ENCODE measurements at regions not wholly inside any gene's neighbourhood (a gene's known extent, or its start where the extent isn't known, plus 50 kb on each side); places are given as distances from the start of the nearest gene placed in this dataset.
A peak's percentile ranks its signal among the peaks of the same experiment; 100 is the strongest.

DNA sequence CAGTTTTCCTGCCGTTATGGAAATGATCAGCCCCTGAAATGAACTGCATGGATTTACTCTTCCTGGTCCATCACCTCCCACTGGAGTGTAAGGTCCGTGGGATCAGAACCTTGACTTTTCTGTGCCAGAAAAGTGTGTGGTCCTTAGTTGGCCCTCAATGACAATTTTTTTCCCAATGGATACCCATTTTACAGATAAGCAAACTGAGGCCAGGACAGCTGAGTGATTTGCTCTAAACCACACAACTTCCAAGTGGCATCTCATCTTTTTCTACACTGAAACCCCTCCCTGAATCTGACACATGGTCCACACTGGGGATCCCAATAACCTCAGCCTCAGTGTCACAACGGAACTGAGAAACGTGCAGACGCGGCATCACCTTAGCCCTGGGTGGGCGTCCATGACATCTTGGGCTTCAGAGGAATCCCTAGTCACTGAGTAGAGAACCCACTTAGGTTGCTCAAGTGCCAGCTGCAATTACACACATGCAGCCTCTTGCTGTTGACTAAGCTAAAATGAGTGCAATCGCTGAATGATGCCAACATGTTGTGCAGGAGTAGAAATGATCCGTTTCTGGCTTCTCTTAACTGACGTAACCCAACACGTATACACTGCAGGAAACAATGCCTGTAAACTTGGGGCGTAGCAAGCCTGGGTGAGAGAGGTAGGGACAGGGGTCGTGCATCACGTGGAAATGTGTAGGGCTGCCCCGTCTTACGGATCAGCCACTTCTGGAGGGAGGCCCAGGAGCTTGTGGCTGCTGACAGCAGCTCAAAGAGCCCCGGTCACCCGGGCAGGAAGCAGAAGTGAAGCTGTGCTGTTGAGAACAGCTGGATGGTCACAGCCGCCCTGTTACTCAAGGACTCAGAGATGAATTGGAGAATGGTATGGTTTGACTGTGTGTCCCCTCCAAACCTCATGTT is 136.3 kb downstream of the SHANK2 start:
- TF ChIP-seq, protein P1, sequence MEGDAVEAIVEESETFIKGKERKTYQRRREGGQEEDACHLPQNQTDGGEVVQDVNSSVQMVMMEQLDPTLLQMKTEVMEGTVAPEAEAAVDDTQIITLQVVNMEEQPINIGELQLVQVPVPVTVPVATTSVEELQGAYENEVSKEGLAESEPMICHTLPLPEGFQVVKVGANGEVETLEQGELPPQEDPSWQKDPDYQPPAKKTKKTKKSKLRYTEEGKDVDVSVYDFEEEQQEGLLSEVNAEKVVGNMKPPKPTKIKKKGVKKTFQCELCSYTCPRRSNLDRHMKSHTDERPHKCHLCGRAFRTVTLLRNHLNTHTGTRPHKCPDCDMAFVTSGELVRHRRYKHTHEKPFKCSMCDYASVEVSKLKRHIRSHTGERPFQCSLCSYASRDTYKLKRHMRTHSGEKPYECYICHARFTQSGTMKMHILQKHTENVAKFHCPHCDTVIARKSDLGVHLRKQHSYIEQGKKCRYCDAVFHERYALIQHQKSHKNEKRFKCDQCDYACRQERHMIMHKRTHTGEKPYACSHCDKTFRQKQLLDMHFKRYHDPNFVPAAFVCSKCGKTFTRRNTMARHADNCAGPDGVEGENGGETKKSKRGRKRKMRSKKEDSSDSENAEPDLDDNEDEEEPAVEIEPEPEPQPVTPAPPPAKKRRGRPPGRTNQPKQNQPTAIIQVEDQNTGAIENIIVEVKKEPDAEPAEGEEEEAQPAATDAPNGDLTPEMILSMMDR (IDR thresholded peaks at IDR 0.05; ENCODE audit: insufficient read depth, low read depth, low read length, missing control alignments): no peak
- no peak overlapping the region for H3K4me3 ChIP-seq (ENCODE audit: low read depth, low read length)
- DNase-seq (ENCODE audit: low read depth): peak; percentile 9

DNA sequence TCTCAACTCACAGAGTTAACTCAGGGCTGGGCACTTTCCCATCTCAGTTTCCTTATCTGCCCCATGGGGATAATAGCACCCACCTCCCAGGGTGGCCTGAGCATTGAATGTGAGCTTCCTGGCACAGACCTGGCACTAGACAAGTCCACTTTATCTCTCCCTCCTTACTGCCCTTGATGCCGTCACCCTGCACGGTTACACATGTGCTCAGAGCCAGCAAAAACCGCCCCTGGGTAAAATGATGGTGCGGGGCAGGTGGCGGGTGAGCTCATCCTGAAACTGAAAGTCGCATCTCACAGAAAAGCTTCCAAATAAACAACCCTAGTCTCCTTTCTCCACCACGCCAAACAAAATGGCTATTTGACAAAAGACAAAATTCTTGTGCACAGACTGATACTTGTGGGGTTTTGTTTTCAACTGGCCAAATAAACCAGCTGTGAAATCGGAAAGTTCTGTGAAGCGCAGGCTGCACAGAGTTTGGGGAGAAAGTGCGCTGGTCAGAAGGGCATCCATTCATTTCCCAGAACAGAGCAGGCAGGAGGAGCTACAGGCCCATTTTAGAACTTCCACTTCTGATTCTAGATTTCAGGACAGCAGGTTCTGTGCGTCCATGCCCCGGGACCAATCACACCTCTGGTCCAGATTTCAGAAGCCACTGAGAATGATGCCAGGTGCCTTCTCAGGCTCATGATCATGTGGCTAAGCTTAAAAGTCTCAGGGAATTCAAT is 138.1 kb downstream of the SHANK2 start:
- DNase-seq (ENCODE audit: low read depth): peak; percentile 37
- H3K4me3 ChIP-seq (ENCODE audit: low read depth, low read length): no peak overlapping the region
- TF ChIP-seq, protein P1 (IDR thresholded peaks at IDR 0.05; ENCODE audit: insufficient read depth, low read depth, low read length, missing control alignments): no peak

DNA sequence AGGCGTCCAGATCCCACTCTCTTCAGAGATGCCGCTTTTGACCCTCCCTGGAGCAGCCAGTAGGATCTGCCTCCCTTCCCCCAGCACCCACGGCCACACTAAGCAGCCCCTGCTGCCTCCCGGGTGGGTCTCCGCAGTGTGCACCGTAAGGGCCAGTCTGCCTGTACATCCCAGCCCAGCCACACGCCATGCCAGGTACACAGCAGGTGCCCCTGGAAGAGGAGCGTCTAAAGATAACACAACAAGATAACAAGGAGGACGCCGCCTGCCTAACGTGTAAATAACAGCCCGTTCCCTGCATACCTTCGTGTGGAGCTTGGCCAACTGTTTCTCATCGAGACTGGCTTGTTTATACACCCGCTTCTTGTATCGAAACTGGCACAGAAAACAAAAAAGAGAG is 139.4 kb downstream of the SHANK2 start:
- TF ChIP-seq, protein P1 (IDR thresholded peaks at IDR 0.05; ENCODE audit: insufficient read depth, low read depth, low read length, missing control alignments): no peak
- no peak for DNase-seq (ENCODE audit: low read depth)
- no peak overlapping the region for H3K4me3 ChIP-seq (ENCODE audit: low read depth, low read length)

DNA sequence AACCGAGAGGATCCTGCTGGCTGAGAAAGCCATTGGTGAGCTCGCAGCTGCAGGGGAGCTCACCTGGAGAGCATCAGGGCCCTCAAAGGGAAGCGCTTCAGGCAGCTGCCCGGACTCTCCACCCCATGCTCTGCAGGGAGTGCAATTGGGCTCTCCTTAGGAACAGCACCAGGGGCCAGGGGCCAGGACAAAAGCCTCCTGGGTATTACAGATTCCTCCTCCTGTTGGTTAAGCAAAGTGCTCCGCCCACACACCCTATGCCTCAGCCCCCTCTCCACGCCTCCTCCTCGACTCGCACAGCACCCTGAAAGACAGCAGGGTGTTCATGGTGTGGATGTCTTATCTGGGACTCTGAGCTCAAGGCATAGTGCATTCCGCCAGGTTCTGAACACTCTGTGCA is 139.9 kb downstream of the SHANK2 start:
- no peak for DNase-seq (ENCODE audit: low read depth)
- TF ChIP-seq, protein P1 (IDR thresholded peaks at IDR 0.05; ENCODE audit: insufficient read depth, low read depth, low read length, missing control alignments): no peak

DNA sequence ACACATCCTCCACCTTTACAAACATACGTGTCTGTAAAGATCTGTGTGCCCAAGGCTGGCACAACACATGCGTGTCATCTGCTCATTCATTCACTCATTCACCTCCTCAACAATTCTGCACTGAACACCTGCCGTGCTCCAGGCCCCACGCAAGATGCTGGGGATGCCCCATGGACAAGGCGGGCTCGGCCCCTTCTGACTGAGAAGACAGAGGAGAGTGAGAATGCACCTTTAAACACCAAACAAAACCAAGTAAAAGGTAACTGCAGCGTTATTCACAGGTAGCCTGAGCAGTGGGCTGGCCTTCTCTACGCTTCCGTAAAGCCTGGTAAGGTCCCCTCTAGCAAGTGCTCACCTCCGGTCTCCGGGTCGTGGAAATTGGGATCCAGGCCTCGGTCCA is 142.8 kb downstream of the SHANK2 start:
- no peak for DNase-seq (ENCODE audit: low read depth)
- TF ChIP-seq, protein P1 (IDR thresholded peaks at IDR 0.05; ENCODE audit: insufficient read depth, low read depth, low read length, missing control alignments): no peak
- H3K4me3 ChIP-seq (ENCODE audit: low read depth, low read length): no peak overlapping the region

More for the DNA sequence above, 139.9 kb downstream of the SHANK2 start:
- no peak overlapping the region for H3K4me3 ChIP-seq (ENCODE audit: low read depth, low read length)

DNA sequence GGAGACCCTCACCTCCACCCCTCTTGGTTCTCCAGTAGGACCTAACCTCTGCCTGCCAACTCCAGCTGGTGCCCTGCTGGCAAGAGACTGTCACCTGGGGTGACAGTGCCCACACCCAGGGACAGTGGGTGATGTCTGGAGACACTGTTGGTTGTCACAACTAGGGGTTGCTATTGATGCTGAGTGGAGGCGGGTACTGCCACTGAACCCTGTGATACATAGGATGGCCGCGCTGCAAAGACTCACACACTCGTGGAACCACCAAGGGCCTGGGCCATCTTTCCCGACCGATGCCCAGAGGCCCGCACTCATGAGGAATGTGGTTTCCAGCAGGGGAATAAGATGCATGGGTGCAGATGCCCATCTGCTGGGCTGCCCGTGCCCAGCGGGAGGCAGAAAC is 143.2 kb downstream of the SHANK2 start:
- DNase-seq (ENCODE audit: low read depth): no peak
- TF ChIP-seq, protein P1 (IDR thresholded peaks at IDR 0.05; ENCODE audit: insufficient read depth, low read depth, low read length, missing control alignments): no peak
- H3K4me3 ChIP-seq (ENCODE audit: low read depth, low read length): no peak overlapping the region
